ENCODE measurements at regions not wholly inside any gene's neighbourhood (a gene's known extent, or its start where the extent isn't known, plus 50 kb on each side); places are given as distances from the start of the nearest gene placed in this dataset.

DNA sequence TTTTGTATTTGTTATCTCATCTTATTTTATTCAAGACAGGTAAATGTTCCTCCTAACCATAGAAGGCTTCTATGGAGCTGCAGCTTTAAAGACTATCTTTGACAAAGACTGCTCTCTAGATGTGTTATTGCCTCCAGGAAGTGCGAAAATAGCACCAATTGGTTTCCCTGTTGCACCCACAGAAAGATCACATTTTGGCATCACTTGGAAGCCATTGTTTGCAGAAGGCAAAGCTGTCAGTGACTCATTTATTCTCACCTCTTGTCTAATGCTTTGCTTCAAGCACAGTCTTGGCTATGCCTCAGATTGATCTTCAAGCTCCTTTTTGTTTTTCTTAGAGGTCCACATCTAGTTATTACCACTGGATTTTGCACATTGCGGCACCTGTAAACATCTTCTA, 150.3 kb downstream of the PCDH7 start:
- no peak for TF ChIP-seq EP300 (IDR thresholded peaks at IDR 0.05; ENCODE audit: borderline replicate concordance)
- no peak for TF ChIP-seq YY1 (IDR thresholded peaks at IDR 0.05; ENCODE audit: low read depth)
